HepG2 (cell line): ENCODE measurements at regions not wholly inside any gene's neighbourhood (a gene's known extent, or its start where the extent isn't known, plus 50 kb on each side); places are given as distances from the start of the nearest gene placed in this dataset.

Experiments used
- ATAC-seq: fragments of 200-7000 bp; cut with Tn5 transposase; 3 replicates; pipeline ENCODE4 v1.9.1; 2020; ENCODE audit warnings: mild to moderate bottlenecking, moderate library complexity
- BruUV-seq: library from RNA; stranded (reverse); fragments of 400-500 nt; replicated peaks from 2 replicates; lab custom pipeline; 2021; lab: Mats Ljungman, UMichigan
- CTCF ChIA-PET: fragments of 300-600 bp; formaldehyde crosslinking; extraction: SDS; loops from one replicate; lab custom pipeline; 2021; ENCODE audit warnings: low total read pairs, inconsistent platforms, low intra/inter-chr PET ratio; lab: Yijun Ruan, JAX
- POLR2A ChIA-PET: fragments of 350-600 bp; sonication (Branson Sonifier 250); formaldehyde crosslinking; loops from one replicate; lab custom pipeline; 2020; ENCODE audit warnings: antibody characterized with exemption, inconsistent platforms; lab: Yijun Ruan, JAX
- DNase-seq: peaks from one replicate; pipeline ENCODE4 v3.0.0-alpha.2; 2015; ENCODE audit warnings: low spot score
- FAIRE-seq: peaks from 3 replicates; lab custom pipeline; 2011; peaks lifted over from hg19 to GRCh38; lab: Jason Lieb, UNC
- H2AFZ ChIP-seq: one replicate; pipeline ENCODE4 v1.6.1; 2011; ENCODE audit warnings: low read length, inconsistent platforms
- H3K27ac ChIP-seq: fragments of 300-600 bp; 3 replicates; pipeline ENCODE4 v1.8.0; 2011; ENCODE audit warnings: mixed run types, mild to moderate bottlenecking, mixed read lengths, low read length, inconsistent platforms; ENCODE audit not compliant: insufficient read depth; ENCODE audit errors: extremely low read length
- H3K27me3 ChIP-seq, 2 experiments: fragments of 200-600 bp in 1 of 2; 2 replicates in 1 of 2; 3 replicates in 1 of 2; pipeline versions ENCODE4 v1.6.0 to v1.8.0; 2011; ENCODE audit warnings: low read length in 2 of 2, mild to moderate bottlenecking in 2 of 2, moderate library complexity in 2 of 2, inconsistent platforms in 1 of 2; ENCODE audit not compliant: insufficient read depth in 2 of 2, control insufficient read depth in 1 of 2
- H3K36me3 ChIP-seq, 2 experiments: fragments of 200-600 bp in 1 of 2; replicated peaks in 1 of 2; 2 replicates in 1 of 2; 3 replicates in 1 of 2; pipeline versions ENCODE4 v1.5.1 to v1.8.0; 2011; ENCODE audit warnings: low read length in 2 of 2, inconsistent platforms in 1 of 2; ENCODE audit not compliant: insufficient read depth in 2 of 2, control insufficient read depth in 1 of 2
- H3K4me1 ChIP-seq: 2 replicates; pipeline ENCODE4 v1.5.1; 2012; ENCODE audit warnings: low read length, inconsistent platforms; ENCODE audit not compliant: insufficient read depth
- H3K4me2 ChIP-seq: 2 replicates; pipeline ENCODE4 v1.6.0; 2011; ENCODE audit warnings: low read depth, low read length, inconsistent platforms
- H3K4me3 ChIP-seq, 3 experiments: fragments of 200-600 bp in 1 of 3; sonication (generic), shearing (Covaris generic) in 1 of 3; replicated peaks in 1 of 3; 2 replicates each; pipeline ENCODE4 v1.5.1; 2011 to 2016; ENCODE audit warnings: low read length in 3 of 3, inconsistent platforms in 2 of 3, low read depth in 2 of 3, mild to moderate bottlenecking in 2 of 3, control low read depth in 1 of 3, mixed read lengths in 1 of 3; ENCODE audit not compliant: insufficient read depth in 1 of 3
- H3K79me2 ChIP-seq: one replicate; pipeline ENCODE4 v1.6.1; 2011; ENCODE audit warnings: low read length, inconsistent platforms; ENCODE audit not compliant: insufficient read depth
- H3K9ac ChIP-seq: 2 replicates; pipeline ENCODE4 v1.6.0; 2011; ENCODE audit warnings: mild to moderate bottlenecking, low read depth, low read length, inconsistent platforms; ENCODE audit not compliant: insufficient read depth
- H3K9me3 ChIP-seq: 2 replicates; pipeline ENCODE4 v1.5.1; 2012; ENCODE audit warnings: mild to moderate bottlenecking, low read length
- H4K20me1 ChIP-seq: 2 replicates; pipeline ENCODE4 v1.6.0; 2011; ENCODE audit warnings: inconsistent platforms, mild to moderate bottlenecking, low read length, moderate library complexity; ENCODE audit not compliant: insufficient read depth
- BHLHE40 ChIP-seq: IDR thresholded peaks from 2 replicates; pipeline ENCODE4 v1.6.1; 2011; ENCODE audit warnings: low read length, improper control_type of control experiment
- DNMT3B ChIP-seq: conservative IDR thresholded peaks from 2 replicates; pipeline ENCODE4 v1.6.1; 2016; ENCODE audit warnings: missing biosample characterization, control low read depth
- SP4 ChIP-seq: sonication (generic); formaldehyde crosslinking; IDR thresholded peaks from 2 replicates; pipeline ENCODE4 v1.8.1; 2023; ENCODE audit warnings: mild to moderate bottlenecking, missing genetic modification reagents
- ZBTB10 ChIP-seq: sonication (generic); formaldehyde crosslinking; IDR thresholded peaks from 2 replicates; pipeline ENCODE4 v1.4.0; 2020; ENCODE audit warnings: missing genetic modification reagents, borderline replicate concordance
- ZFP82 ChIP-seq: sonication (generic); formaldehyde crosslinking; IDR thresholded peaks from 2 replicates; pipeline ENCODE4 v1.5.1; 2020; ENCODE audit warnings: mild to moderate bottlenecking, missing genetic modification reagents, borderline replicate concordance
- ZMYM3 ChIP-seq: sonication (generic); formaldehyde crosslinking; IDR thresholded peaks from 2 replicates; pipeline ENCODE4 v1.5.1; 2020; ENCODE audit warnings: mild to moderate bottlenecking, missing genetic modification reagents
- ZNF138 ChIP-seq: sonication (generic); formaldehyde crosslinking; IDR thresholded peaks from 2 replicates; pipeline ENCODE4 v1.5.0; 2020; ENCODE audit warnings: mild to moderate bottlenecking, low read depth, missing genetic modification reagents
- ZNF251 ChIP-seq: sonication (generic); formaldehyde crosslinking; IDR thresholded peaks from 2 replicates; pipeline ENCODE4 v1.9.0; 2021; ENCODE audit warnings: mild to moderate bottlenecking, missing genetic modification reagents
- ZNF563 ChIP-seq: sonication (generic); formaldehyde crosslinking; IDR thresholded peaks from 2 replicates; pipeline ENCODE4 v1.8.0; 2022; ENCODE audit warnings: mild to moderate bottlenecking, moderate library complexity, missing genetic modification reagents
- ZNF569 ChIP-seq: sonication (generic); formaldehyde crosslinking; IDR thresholded peaks from 2 replicates; pipeline ENCODE4 v1.5.0; 2020; ENCODE audit warnings: mild to moderate bottlenecking, missing genetic modification reagents, moderate library complexity, borderline replicate concordance
- ZNF691 ChIP-seq: sonication (generic); formaldehyde crosslinking; IDR thresholded peaks from 2 replicates; pipeline ENCODE4 v1.4.0; 2020; ENCODE audit warnings: missing genetic modification reagents, low read depth, mild to moderate bottlenecking, borderline replicate concordance
- whole genome bisulfite sequencing: methylation state at CpG from one replicate; pipeline ENCODE4 v1.1.6; 2017; ENCODE audit warnings: low lambda C conversion rate; 5-methylcytosine and 5-hydroxymethylcytosine counted together
- in situ Hi-C: cut with HindIII; loops from 2 replicates; pipeline ENCODE4 v1.10.0; 2017; ENCODE audit warnings: low pct_unique_long_range_greater_than_20kb; ENCODE audit not compliant: extremely low pct_ligation_motif_present
- intact Hi-C: fragments of 100-400 bp; cut with micrococcal nuclease; formaldehyde crosslinking; loops from one replicate; pipeline ENCODE4 v1.10.0; 2022; ENCODE audit not compliant: unreplicated experiment
- TF ChIP-seq, protein P1 (sequence below): IDR thresholded peaks from 2 replicates; pipeline ENCODE4 v1.6.1; 2016; ENCODE audit warnings: control low read depth

DNA sequence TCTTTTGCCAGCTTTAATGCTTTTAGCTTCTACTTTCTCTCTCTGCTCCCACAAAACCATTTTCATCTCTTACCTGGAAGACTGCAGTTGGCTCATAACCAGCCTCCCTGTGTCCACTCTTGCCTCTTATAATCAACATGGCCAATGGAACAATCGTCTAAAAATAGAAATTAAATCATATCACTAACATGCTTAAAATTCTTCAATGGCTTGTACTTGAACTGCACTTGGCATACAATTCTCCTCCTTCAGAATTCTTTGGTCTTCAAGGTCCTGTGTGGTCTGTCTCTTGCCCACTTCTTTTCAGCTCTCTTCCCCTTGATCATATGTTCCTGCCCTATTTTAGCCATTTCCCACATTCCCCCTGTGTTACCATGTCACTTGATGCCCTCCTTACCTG lies 342.2 kb downstream of the ATP23 start:
- Histone ChIP-seq H3K36me3 (no peaks in the 10 kb centered on the region), H3K79me2 (no peaks in the 10 kb centered on the region), H2AFZ (no peak overlapping the region), H3K4me3 (no peak overlapping the region), H3K27ac (no peak overlapping the region), H3K27me3 (no peaks in the 10 kb centered on the region), H3K4me2 (no peak overlapping the region), H4K20me1 (no peaks in the 10 kb centered on the region), H3K4me1 (no peaks in the 10 kb centered on the region), H3K9me3 (no peaks in the 10 kb centered on the region), H3K9ac (no peak overlapping the region)
- intact Hi-C loops (no loop called here), in situ Hi-C loops (no loop called here)
- ATAC-seq (no peak), FAIRE-seq (no peak), DNase-seq (no peak)
- POLR2A ChIA-PET = no interaction called here
- WGBS = 3% methylated on average over 1 of the region's 1 CpG
- TF ChIP-seq, protein P1, sequence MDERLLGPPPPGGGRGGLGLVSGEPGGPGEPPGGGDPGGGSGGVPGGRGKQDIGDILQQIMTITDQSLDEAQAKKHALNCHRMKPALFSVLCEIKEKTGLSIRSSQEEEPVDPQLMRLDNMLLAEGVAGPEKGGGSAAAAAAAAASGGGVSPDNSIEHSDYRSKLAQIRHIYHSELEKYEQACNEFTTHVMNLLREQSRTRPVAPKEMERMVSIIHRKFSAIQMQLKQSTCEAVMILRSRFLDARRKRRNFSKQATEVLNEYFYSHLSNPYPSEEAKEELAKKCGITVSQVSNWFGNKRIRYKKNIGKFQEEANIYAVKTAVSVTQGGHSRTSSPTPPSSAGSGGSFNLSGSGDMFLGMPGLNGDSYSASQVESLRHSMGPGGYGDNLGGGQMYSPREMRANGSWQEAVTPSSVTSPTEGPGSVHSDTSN (CRISPR knock-in tag) = no peak
- no peak for TF ChIP-seq ZNF569 (CRISPR knock-in tag)
- no peak for TF ChIP-seq ZNF691 (CRISPR knock-in tag)
- TF ChIP-seq ZNF251 (CRISPR knock-in tag) = no peak
- no peak for TF ChIP-seq ZFP82
- TF ChIP-seq ZNF138 = no peak
- no peak for TF ChIP-seq BHLHE40
- no peak for TF ChIP-seq ZNF563 (CRISPR knock-in tag)
- TF ChIP-seq ZMYM3 (CRISPR knock-in tag) = no peak
- TF ChIP-seq SP4 (CRISPR knock-in tag) = no peak
- no peak for TF ChIP-seq DNMT3B
- no peak for TF ChIP-seq ZBTB10
- CTCF ChIA-PET = no interaction called here
- no TSS peak for BruUV-seq
